PFSK-1 (cell line): ENCODE measurements at regions not wholly inside any gene's neighbourhood (a gene's known extent, or its start where the extent isn't known, plus 50 kb on each side); places are given as distances from the start of the nearest gene placed in this dataset.

Experiments
- FOXP2 ChIP-seq: optimal IDR thresholded peaks from 2 replicates; pipeline ENCODE3; 2011; ENCODE audit warnings: borderline replicate concordance, control low read depth, inconsistent platforms; ENCODE audit not compliant: insufficient read depth; ENCODE audit errors: extremely low read length, extremely low read depth
- POLR2AphosphoS5 ChIP-seq: IDR thresholded peaks from 2 replicates; pipeline ENCODE4 v1.6.1; 2012; ENCODE audit warnings: low read depth, mild to moderate bottlenecking, control low read depth, low read length, moderate library complexity
- SIN3A ChIP-seq: IDR thresholded peaks from 2 replicates; pipeline ENCODE4 v1.6.1; 2012; ENCODE audit warnings: mild to moderate bottlenecking, low read length, moderate library complexity, borderline replicate concordance; ENCODE audit not compliant: insufficient read depth
- TAF1 ChIP-seq: IDR thresholded peaks from 2 replicates; pipeline ENCODE4 v1.6.1; 2012; ENCODE audit warnings: low read length, control low read depth, borderline replicate concordance; ENCODE audit not compliant: insufficient read depth
- TF ChIP-seq, protein P1 (sequence below), 2 experiments: IDR thresholded peaks; 2 replicates each; pipeline versions ENCODE4 v1.6.1 to v1.8.0; 2011 to 2012; ENCODE audit warnings: low read depth in 2 of 2, low read length in 2 of 2, control low read depth in 1 of 2, inconsistent platforms in 1 of 2, mild to moderate bottlenecking in 1 of 2, moderate library complexity in 1 of 2; ENCODE audit not compliant: insufficient read depth in 1 of 2

DNA sequence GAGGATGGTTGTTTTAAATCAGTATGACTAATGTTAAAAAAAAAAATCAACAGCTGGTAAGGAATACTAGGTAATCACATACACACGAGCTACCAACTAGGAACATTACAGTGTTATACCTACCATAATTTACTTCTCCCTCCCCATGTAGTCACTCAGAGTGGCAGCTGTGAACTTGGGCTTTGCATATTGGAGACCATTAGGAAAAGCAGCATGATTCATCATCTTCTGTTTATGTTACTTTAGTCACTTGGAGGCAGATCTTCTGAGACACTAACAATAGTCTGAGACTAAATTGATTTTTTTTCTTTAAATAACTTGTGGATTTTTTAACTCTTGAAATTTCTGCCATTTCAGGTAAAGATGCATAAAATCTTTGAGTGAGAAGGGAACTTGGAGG lies 141.5 kb upstream of the NR4A3 start:
- TF ChIP-seq TAF1 (no peak), POLR2AphosphoS5 (no peak), SIN3A (no peak), FOXP2 (no peak)
- TF ChIP-seq, protein P1, sequence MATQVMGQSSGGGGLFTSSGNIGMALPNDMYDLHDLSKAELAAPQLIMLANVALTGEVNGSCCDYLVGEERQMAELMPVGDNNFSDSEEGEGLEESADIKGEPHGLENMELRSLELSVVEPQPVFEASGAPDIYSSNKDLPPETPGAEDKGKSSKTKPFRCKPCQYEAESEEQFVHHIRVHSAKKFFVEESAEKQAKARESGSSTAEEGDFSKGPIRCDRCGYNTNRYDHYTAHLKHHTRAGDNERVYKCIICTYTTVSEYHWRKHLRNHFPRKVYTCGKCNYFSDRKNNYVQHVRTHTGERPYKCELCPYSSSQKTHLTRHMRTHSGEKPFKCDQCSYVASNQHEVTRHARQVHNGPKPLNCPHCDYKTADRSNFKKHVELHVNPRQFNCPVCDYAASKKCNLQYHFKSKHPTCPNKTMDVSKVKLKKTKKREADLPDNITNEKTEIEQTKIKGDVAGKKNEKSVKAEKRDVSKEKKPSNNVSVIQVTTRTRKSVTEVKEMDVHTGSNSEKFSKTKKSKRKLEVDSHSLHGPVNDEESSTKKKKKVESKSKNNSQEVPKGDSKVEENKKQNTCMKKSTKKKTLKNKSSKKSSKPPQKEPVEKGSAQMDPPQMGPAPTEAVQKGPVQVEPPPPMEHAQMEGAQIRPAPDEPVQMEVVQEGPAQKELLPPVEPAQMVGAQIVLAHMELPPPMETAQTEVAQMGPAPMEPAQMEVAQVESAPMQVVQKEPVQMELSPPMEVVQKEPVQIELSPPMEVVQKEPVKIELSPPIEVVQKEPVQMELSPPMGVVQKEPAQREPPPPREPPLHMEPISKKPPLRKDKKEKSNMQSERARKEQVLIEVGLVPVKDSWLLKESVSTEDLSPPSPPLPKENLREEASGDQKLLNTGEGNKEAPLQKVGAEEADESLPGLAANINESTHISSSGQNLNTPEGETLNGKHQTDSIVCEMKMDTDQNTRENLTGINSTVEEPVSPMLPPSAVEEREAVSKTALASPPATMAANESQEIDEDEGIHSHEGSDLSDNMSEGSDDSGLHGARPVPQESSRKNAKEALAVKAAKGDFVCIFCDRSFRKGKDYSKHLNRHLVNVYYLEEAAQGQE (IDR thresholded peaks at IDR 0.05; ENCODE audit: insufficient read depth in 1 of 2, low read depth in 2 of 2, low read length in 2 of 2), result no peak
